HG03064 (cell line): ENCODE measurements at regions not wholly inside any gene's neighbourhood (a gene's known extent, or its start where the extent isn't known, plus 50 kb on each side); places are given as distances from the start of the nearest gene placed in this dataset.

Experiments
- ATAC-seq: cut with Tn5 transposase; IDR thresholded peaks from one replicate; pipeline ENCODE4 v1.9.1; 2021; ENCODE audit warnings: low read depth; ENCODE audit not compliant: unreplicated experiment

- ATAC-seq: no peak
Measured at GRCh38 chr13:78341032-78341431, 262.3 kb downstream of the POU4F1 start.

DNA sequence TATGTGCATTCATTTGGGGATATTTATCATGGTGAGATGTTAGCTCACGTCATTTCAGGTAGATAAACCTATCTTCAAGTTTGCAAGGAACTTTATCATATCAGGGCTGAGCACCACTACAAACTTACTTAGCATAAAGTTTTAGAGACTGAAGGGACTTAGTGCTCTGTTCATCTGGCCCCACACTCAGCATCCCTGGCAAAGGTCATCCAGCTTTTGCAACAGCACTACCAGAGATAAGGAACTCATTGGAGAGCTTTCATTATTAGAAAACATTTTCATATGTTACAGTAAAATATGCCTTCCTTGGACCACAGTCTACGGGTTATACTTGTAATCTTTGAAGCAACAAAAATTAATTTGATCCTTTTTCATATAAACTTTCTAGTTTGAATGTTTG lies 263.4 kb downstream of the POU4F1 start:
- no peak for ATAC-seq

DNA sequence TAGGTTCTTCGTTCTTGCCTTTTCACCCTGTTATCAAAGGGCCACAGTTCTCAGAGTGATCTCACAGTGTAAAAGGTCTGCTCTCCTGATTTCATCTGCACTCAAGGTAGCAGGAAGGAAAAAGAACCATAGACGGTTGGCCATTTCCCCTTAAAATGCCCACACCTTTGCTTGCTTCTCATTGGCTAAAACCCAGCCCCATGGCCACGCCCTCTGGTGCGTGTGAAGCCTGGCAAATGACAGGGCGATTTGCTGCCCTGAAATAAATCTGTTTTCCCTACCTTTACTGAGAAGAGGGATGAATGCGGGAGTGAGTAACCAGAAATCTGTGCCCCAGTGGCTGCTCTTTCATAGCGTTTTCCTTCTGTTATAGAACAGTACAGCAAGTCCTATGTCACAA lies 269.3 kb downstream of the POU4F1 start:
- no peak for ATAC-seq

GRCh38 chr13:78326633-78327032 lies 276.7 kb downstream of the POU4F1 start:
- ATAC-seq: no peak

- no peak for ATAC-seq
Measured at GRCh38 chr13:78325585-78325984, 277.8 kb downstream of the POU4F1 start.

DNA sequence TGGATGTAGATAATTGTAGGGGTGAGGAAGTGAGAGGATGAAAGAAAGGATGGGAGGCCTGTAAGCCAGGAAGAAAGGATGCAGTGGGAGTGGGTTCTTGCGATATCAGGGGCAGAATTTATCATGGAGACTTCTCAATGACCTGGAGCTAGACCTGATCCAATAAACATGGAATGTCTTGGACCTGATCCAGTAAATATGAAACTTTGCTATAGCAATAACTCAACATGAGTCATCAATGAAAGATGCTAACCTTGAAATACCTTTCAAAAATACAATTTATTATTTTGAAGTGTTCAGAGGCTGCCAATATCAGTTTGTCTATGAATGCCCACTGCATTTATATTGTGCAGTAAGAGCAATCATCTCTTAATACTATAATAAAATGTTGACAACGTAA lies 279.5 kb downstream of the POU4F1 start:
- no peak for ATAC-seq

GRCh38 chr13:78323040-78323439 lies 280.3 kb downstream of the POU4F1 start:
- no peak for ATAC-seq

DNA sequence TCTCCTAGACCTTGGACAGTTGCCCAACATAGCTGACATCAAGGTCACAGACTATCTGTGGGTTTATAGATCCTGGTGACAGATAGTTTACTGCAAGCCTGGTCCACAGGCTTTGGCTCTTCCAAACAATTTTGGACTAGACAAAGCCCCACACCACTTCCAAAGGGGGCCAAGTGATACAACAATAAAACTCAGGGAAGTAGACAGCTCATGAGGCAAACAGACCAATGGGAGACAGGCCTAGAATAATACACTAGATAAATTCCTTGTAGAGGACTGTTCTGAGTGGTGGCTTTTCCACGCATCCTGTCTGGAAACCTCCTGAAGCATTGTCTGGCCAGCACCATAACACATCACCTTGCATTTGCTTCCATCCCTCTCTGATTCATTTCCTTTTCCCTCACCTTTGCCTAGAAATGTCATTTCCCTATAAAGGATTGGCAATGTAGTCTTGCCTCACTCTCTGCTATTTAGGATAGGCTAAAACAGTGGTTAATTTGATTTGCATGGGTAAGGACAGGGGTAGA lies 284.2 kb downstream of the POU4F1 start:
- ATAC-seq: no peak

GRCh38 chr13:78317030-78317429 lies 286.3 kb downstream of the POU4F1 start:
- no peak for ATAC-seq

DNA sequence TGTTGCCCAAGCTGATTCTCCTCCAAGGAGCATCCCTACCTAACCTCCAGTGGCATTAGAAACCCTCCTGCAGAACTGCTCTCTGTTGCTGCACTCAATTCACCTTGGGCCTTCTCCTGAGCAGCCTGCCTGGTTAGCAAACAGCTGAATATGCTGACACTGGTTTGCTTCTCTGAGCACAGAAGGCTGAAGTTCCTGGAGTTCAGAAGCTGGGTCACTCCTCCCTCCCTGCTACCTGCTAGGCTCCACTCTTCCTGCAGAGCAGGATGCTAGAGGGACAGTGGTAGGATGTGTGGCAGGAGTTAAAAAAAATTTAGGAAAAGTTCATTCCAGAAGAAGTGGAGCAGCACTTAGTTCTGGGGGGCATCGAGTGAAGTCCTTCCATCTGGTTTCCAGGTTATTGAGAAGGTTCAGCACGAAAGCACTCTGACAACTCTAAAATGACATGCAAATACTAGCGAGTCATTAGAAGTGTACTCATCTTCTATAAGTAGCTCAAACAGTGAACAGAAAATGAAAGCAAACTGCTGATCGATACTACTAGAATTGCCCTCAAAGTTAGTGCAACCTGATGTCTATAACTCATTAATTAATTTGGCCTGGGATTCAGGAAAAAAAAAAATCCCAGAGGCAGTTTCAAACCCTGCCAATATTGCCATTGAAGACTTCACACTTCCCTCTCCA lies 293.7 kb downstream of the POU4F1 start:
- no peak for ATAC-seq

GRCh38 chr13:78306519-78307206 lies 296.7 kb downstream of the POU4F1 start:
- ATAC-seq: no peak

GRCh38 chr13:78305171-78305570 lies 298.2 kb downstream of the POU4F1 start:
- no peak for ATAC-seq

DNA sequence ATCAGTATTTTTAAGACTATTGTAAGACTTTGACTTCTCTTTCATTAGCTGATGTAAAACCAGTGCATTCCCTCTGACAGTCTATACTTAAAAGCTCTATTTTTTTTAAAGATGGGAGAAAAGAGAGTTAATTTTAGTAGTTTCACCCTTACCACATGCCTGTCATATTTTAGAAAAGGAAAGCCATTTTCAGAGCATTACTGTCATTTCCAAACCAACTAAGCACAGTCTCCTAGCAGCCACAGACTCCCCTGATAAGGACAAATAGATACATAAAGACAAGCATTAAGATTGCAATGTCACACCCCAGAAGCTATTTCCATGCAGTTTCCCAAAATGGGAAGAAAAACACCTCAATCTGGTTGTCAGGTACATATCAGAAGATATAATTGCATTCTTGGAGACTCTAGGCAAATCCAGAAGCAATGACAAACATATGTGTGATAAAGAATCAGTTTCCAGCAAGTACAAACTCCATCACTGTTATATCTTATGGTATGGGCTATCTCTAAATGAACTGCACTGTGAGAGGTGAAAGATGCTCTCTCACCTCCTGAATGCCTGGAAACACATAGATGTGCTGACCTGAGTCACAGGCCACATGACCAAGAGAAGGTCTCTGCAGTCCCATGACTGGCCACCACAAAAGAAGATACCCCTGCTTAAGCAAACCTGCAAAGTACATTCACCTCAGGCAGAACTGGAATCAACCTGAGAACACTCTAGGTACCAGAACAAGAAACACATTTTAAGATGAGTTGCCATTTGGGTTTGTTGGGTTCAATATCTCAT lies 303.3 kb downstream of the POU4F1 start:
- ATAC-seq: no peak

- ATAC-seq: no peak
Measured at GRCh38 chr13:78298657-78299056, 304.7 kb downstream of the POU4F1 start.

DNA sequence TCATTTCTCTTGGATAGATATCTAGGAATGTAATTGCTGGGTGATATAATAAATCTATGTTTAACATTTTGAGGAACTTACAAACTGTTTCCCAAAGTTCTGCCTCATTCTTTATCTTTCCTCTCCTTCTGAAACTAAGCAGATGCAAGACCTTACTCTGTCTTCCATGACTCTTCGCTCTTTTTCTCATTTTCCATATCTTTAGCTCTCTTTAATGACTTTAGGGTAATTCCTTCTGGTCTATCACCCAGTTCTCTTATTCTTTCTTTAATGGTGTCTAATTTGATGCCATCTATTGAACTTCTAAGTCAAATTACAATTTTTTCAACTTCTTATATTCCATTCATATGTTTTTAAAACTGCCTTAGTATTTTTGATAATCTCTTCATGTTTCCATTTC lies 316.6 kb downstream of the POU4F1 start:
- ATAC-seq: no peak

DNA sequence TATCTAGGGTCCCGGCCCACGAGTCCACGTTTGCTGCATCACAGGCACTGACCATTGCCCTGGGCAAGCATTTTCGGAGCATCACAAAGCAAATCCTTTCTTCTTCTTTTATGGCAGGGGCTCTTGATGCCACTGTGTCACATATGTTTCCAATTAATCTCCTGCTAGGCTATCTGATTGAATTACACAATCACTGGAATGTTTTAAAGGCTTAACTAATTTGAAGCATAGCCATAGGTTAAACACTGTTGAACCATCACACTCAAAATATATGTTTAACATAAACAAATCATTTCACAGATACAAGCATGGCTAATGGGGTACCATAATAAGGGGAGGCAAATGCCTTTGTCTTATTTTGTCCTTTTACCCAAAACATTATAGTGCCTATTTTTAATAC lies 338.3 kb downstream of the POU4F1 start:
- ATAC-seq: no peak

DNA sequence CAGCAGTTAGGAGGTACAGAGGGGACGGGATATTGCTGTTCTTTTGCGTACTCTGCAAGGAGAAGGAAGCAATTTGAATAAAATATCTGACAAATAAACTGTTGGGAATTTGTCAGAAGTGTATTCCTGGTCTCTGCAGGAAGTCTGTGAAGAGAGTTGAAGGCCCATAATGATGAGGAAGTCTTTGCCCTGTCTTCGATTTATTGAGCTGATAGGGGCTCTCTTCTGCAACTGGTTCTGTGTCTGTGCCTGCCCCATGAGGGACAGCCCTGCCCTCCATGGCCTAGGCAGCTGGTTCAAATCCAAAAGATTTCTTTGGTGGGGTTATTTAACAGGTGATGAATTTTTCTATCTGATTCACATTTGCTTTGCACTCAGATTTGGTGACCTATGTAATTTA lies 339.7 kb upstream of the EDNRB start:
- no peak for ATAC-seq

GRCh38 chr13:78256484-78256883 lies 337.9 kb upstream of the EDNRB start:
- no peak for ATAC-seq

GRCh38 chr13:78254113-78254512 lies 335.5 kb upstream of the EDNRB start:
- ATAC-seq: no peak

DNA sequence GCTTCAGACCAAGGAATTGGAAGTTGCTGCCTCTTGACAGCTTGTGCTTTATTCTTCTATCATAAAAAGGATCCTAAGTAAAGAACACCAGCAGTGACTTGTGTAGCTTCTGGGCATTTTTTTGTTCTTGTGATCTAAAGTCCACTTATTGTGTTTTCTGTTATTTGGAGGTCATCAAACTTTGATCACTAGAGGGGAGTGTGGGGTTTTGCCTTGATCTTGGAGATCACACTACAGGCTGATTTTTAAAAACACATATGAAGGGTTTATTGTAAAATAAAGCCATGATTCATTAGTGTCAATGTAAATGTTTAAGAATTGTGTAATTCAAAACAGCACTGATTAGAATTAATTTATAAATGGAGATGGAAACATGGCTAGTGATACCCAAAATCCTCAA lies 328.7 kb upstream of the EDNRB start:
- no peak for ATAC-seq

- no peak for ATAC-seq
Measured at GRCh38 chr13:78241278-78241919, 322.8 kb upstream of the EDNRB start.
